Liver (tissue), 3 donors: ENCODE measurements at regions not wholly inside any gene's neighbourhood (a gene's known extent, or its start where the extent isn't known, plus 50 kb on each side); places are given as distances from the start of the nearest gene placed in this dataset.

ENCODE experiments used
- CTCF ChIP-seq: fragments of 150-350 bp; IDR thresholded peaks from 2 replicates; pipeline ENCODE4 v1.5.1; 2017; ENCODE audit warnings: improper control_type of control experiment, low read depth, low read length; ENCODE audit not compliant: missing input control
- MAX ChIP-seq: IDR thresholded peaks from 2 replicates; pipeline ENCODE4 v1.6.1; 2016; ENCODE audit warnings: antibody characterized with exemption
- RAD21 ChIP-seq, 2 donors: IDR thresholded peaks; 2 replicates each; pipeline ENCODE4 v1.6.1; 2016; ENCODE audit warnings: antibody characterized with exemption in 2 of 2, mild to moderate bottlenecking in 2 of 2
- donor health status: healthy.
- donor health status: healthy.

GRCh38 chr4:134848681-134849080, 647.1 kb upstream of the PABPC4L start:
- TF ChIP-seq CTCF (no peak), RAD21 (IDR thresholded peaks at IDR 0.05) (no peak), MAX (no peak)
